IMR-90 (cell line): ENCODE measurements at regions not wholly inside any gene's neighbourhood (a gene's known extent, or its start where the extent isn't known, plus 50 kb on each side); places are given as distances from the start of the nearest gene placed in this dataset.

Source experiments
- ATAC-seq: fragments of 200-7000 bp; cut with Tn5 transposase; 2 replicates; pipeline ENCODE4 v1.9.1; 2020; ENCODE audit warnings: low read depth, mild to moderate bottlenecking, moderate library complexity
- BruUV-seq: library from RNA; stranded (reverse); fragments of 400-500 nt; replicated peaks from 2 replicates; lab custom pipeline; 2021; lab: Mats Ljungman, UMichigan
- CTCF ChIA-PET: fragments of 300-600 bp; formaldehyde crosslinking; extraction: SDS; loops from one replicate; lab custom pipeline; 2021; ENCODE audit warnings: antibody characterized with exemption; lab: Yijun Ruan, JAX
- POLR2A ChIA-PET: fragments of 300-600 bp; sonication (Branson Sonifier 250); formaldehyde crosslinking; loops from one replicate; lab custom pipeline; 2022; ENCODE audit warnings: antibody characterized with exemption; ENCODE audit not compliant: unreplicated experiment; lab: Charles Lee
- DNase-seq: peaks from one replicate; pipeline ENCODE4 v3.0.0; 2013
- H2AFZ ChIP-seq: replicated peaks from 2 replicates; pipeline ENCODE3; 2013; ENCODE audit warnings: low read length, mild to moderate bottlenecking; ENCODE audit not compliant: poor library complexity
- H2AK5ac ChIP-seq: 2 replicates; pipeline ENCODE4 v1.6.1; 2013; ENCODE audit warnings: low read depth, low read length, inconsistent platforms
- H2AK9ac ChIP-seq: replicated peaks from 2 replicates; pipeline ENCODE3; 2013; ENCODE audit warnings: mild to moderate bottlenecking, low read depth, low read length, moderate library complexity; ENCODE audit not compliant: poor library complexity
- H2BK120ac ChIP-seq: 2 replicates; pipeline ENCODE4 v1.6.1; 2013; ENCODE audit warnings: low read depth, low read length, inconsistent platforms
- H2BK15ac ChIP-seq: 3 replicates; pipeline ENCODE4 v1.6.1; 2013; ENCODE audit warnings: low read depth, low read length, inconsistent platforms
- H2BK20ac ChIP-seq: 2 replicates; pipeline ENCODE4 v1.6.1; 2013; ENCODE audit warnings: low read depth, mild to moderate bottlenecking, inconsistent platforms, low read length, moderate library complexity
- H2BK5ac ChIP-seq: 2 replicates; pipeline ENCODE4 v1.6.1; 2013; ENCODE audit warnings: mild to moderate bottlenecking, low read depth, low read length, inconsistent platforms; ENCODE audit not compliant: poor library complexity, severe bottlenecking
- H3K14ac ChIP-seq: replicated peaks from 2 replicates; pipeline ENCODE4 v1.6.1; 2013; ENCODE audit warnings: low read depth, low read length, inconsistent platforms
- H3K18ac ChIP-seq: 2 replicates; pipeline ENCODE4 v1.6.1; 2013; ENCODE audit warnings: low read depth, low read length, control low read depth
- H3K23ac ChIP-seq: 2 replicates; pipeline ENCODE4 v1.6.1; 2013; ENCODE audit warnings: low read depth, low read length, inconsistent platforms
- H3K27ac ChIP-seq: 2 replicates; pipeline ENCODE4 v1.5.1; 2013; ENCODE audit warnings: mild to moderate bottlenecking, control low read depth, low read length; ENCODE audit not compliant: insufficient read depth
- H3K27me3 ChIP-seq: 2 replicates; pipeline ENCODE4 v1.6.1; 2013; ENCODE audit warnings: low read length; ENCODE audit not compliant: control insufficient read depth, insufficient read depth
- H3K36me3 ChIP-seq: 2 replicates; pipeline ENCODE4 v1.6.1; 2013; ENCODE audit warnings: low read length, mixed read lengths; ENCODE audit not compliant: control insufficient read depth, insufficient read depth
- H3K4ac ChIP-seq: 2 replicates; pipeline ENCODE4 v1.6.1; 2013; ENCODE audit warnings: low read depth, low read length, inconsistent platforms
- H3K4me1 ChIP-seq: 2 replicates; pipeline ENCODE4 v1.6.1; 2013; ENCODE audit warnings: low read length, mixed read lengths; ENCODE audit not compliant: control insufficient read depth, insufficient read depth
- H3K4me2 ChIP-seq: 2 replicates; pipeline ENCODE4 v1.6.1; 2013; ENCODE audit warnings: low read depth, mild to moderate bottlenecking, control low read depth, low read length, moderate library complexity
- H3K4me3 ChIP-seq: 2 replicates; pipeline ENCODE4 v1.5.1; 2013; ENCODE audit warnings: low read depth, mild to moderate bottlenecking, control low read depth, low read length, moderate library complexity; ENCODE audit not compliant: insufficient read depth
- H3K56ac ChIP-seq: 2 replicates; pipeline ENCODE4 v1.6.1; 2013; ENCODE audit warnings: low read length, inconsistent platforms; ENCODE audit not compliant: insufficient read depth; ENCODE audit errors: extremely low read depth
- H3K79me1 ChIP-seq, 2 experiments: 2 replicates each; pipeline ENCODE4 v1.6.1; 2013; ENCODE audit warnings: low read length in 2 of 2, inconsistent platforms in 1 of 2, low read depth in 1 of 2
- H3K9ac ChIP-seq: 2 replicates; pipeline ENCODE4 v1.6.1; 2013; ENCODE audit warnings: low read depth, low read length, control low read depth
- H3K9me1 ChIP-seq: 2 replicates; pipeline ENCODE4 v1.6.1; 2013; ENCODE audit warnings: low read length, inconsistent platforms; ENCODE audit not compliant: insufficient read depth
- H3K9me3 ChIP-seq: 2 replicates; pipeline ENCODE4 v1.6.1; 2013; ENCODE audit warnings: low read length; ENCODE audit not compliant: control insufficient read depth, insufficient read depth
- H4K20me1 ChIP-seq: 2 replicates; pipeline ENCODE4 v1.6.1; 2013; ENCODE audit warnings: low read length, inconsistent platforms; ENCODE audit not compliant: insufficient read depth
- H4K5ac ChIP-seq: 2 replicates; pipeline ENCODE4 v1.6.1; 2013; ENCODE audit warnings: mild to moderate bottlenecking, low read depth, low read length, control low read depth
- H4K8ac ChIP-seq, 2 experiments: 2 replicates each; pipeline ENCODE4 v1.6.1; 2013; ENCODE audit warnings: low read depth in 2 of 2, low read length in 2 of 2, control low read depth in 1 of 2, inconsistent platforms in 1 of 2
- H4K91ac ChIP-seq: 2 replicates; pipeline ENCODE4 v1.6.1; 2013; ENCODE audit warnings: low read depth, low read length, inconsistent platforms; ENCODE audit not compliant: insufficient read depth
- MAFK ChIP-seq: IDR thresholded peaks from 2 replicates; pipeline ENCODE4 v1.6.1; 2012; ENCODE audit warnings: low read depth, low read length, improper control_type of control experiment
- MXI1 ChIP-seq: IDR thresholded peaks from 2 replicates; pipeline ENCODE4 v1.6.1; 2012; ENCODE audit warnings: low read depth, mild to moderate bottlenecking, low read length, moderate library complexity, borderline replicate concordance
- NFE2L2 ChIP-seq: fragments of 150-350 bp; IDR thresholded peaks from 2 replicates; pipeline ENCODE4 v1.6.1; 2016; ENCODE audit warnings: low read depth, mild to moderate bottlenecking, low read length
- POLR2A ChIP-seq: IDR thresholded peaks from 2 replicates; pipeline ENCODE4 v1.6.1; 2012; ENCODE audit warnings: mild to moderate bottlenecking, low read depth, low read length
- WGBS, 2 experiments: methylation state at CpG; one replicate each; pipeline versions ENCODE4 v1.1.5 to v1.1.7; 2013; ENCODE audit warnings: missing lambda C conversion rate in 2 of 2; ENCODE audit not compliant: insufficient read length in 1 of 2; ENCODE audit errors: extremely low coverage in 2 of 2; 5-methylcytosine and 5-hydroxymethylcytosine counted together
- dilution Hi-C: fragments of 300-500 bp; cut with HindIII; formaldehyde crosslinking; loops from one replicate; pipeline ENCODE4 v1.14.3; 2018; ENCODE audit warnings: low sequenced_read_pairs; ENCODE audit not compliant: unreplicated experiment
- in situ Hi-C: fragments of 300-500 bp; cut with MboI; formaldehyde crosslinking; loops from 3 replicates; pipeline ENCODE4 v1.14.3; 2019; ENCODE audit warnings: low sequenced_read_pairs, inconsistent platforms, mixed read lengths
- intact Hi-C: fragments of 100-400 bp; cut with micrococcal nuclease; formaldehyde crosslinking; loops from 2 replicates; pipeline ENCODE4 v1.10.0; 2022
- TF ChIP-seq, protein P1 (sequence below): fragments of 150-350 bp; IDR thresholded peaks from 2 replicates; pipeline ENCODE4 v1.6.1; 2017; ENCODE audit warnings: mild to moderate bottlenecking, antibody characterized with exemption, low read length, low read depth
- TF ChIP-seq, protein P2 (sequence below): fragments of 150-350 bp; IDR thresholded peaks from 2 replicates; pipeline ENCODE4 v1.6.1; 2016; ENCODE audit warnings: low read depth, mild to moderate bottlenecking, low read length, moderate library complexity, borderline replicate concordance

DNA sequence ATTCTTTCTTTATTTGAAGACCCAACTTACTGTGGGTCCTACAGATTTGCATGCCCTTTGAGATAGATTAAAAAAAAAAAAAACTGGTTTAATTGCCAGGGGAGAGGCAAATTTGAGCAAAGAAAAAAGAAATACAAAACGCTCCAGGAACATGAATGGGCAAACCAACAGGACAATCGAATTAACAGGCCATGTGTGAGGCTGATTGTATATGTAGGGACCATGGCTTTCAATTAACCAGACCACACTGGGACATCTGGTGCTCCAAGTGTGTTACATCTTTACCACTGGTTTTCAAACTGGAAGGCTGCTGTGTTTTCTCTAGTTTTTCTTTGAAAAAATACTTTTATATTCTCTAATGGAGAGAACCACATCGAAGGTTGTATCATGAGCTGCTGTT, 612.1 kb upstream of the SEMA6A start:
- no peaks in the 10 kb centered on the region for H3K9me1 ChIP-seq
- no peaks in the 10 kb centered on the region for H3K79me1 ChIP-seq
- dilution Hi-C loops: no loop called here
- no peak overlapping the region for H4K91ac ChIP-seq
- no peak overlapping the region for H2BK15ac ChIP-seq
- no peak overlapping the region for H3K23ac ChIP-seq
- no peak overlapping the region for H4K8ac ChIP-seq
- H3K4me2 ChIP-seq: no peak overlapping the region
- ChIA-PET CTCF (no interaction called here), POLR2A (no interaction called here)
- BruUV-seq: no TSS peak
- H2BK5ac ChIP-seq: no peak overlapping the region
- H4K20me1 ChIP-seq: no peaks in the 10 kb centered on the region
- no peak overlapping the region for H3K14ac ChIP-seq
- in situ Hi-C loops: no loop called here
- H2BK20ac ChIP-seq: no peak overlapping the region
- no peak overlapping the region for H4K5ac ChIP-seq
- intact Hi-C loops: no loop called here
- no peak overlapping the region for H3K18ac ChIP-seq
- WGBS, 2 experiments: no CpG with 5 or more reads among the region's 3 CpGs
- H3K9ac ChIP-seq: no peak overlapping the region
- TF ChIP-seq, protein P1, sequence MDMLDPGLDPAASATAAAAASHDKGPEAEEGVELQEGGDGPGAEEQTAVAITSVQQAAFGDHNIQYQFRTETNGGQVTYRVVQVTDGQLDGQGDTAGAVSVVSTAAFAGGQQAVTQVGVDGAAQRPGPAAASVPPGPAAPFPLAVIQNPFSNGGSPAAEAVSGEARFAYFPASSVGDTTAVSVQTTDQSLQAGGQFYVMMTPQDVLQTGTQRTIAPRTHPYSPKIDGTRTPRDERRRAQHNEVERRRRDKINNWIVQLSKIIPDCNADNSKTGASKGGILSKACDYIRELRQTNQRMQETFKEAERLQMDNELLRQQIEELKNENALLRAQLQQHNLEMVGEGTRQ: no peak
- TF ChIP-seq NFE2L2 (no peak), POLR2A (no peak), MXI1 (no peak), MAFK (no peak)
- TF ChIP-seq, protein P2, sequence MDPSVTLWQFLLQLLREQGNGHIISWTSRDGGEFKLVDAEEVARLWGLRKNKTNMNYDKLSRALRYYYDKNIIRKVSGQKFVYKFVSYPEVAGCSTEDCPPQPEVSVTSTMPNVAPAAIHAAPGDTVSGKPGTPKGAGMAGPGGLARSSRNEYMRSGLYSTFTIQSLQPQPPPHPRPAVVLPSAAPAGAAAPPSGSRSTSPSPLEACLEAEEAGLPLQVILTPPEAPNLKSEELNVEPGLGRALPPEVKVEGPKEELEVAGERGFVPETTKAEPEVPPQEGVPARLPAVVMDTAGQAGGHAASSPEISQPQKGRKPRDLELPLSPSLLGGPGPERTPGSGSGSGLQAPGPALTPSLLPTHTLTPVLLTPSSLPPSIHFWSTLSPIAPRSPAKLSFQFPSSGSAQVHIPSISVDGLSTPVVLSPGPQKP: no peak
- DNase-seq (no peak), ATAC-seq (no peak)
- H2BK120ac ChIP-seq: no peak overlapping the region
- no peak overlapping the region for H2AK5ac ChIP-seq
- H2AFZ ChIP-seq: no peak overlapping the region
- peaks cover 9% of the 10 kb centered on the region for H3K9me3 ChIP-seq
- no peak overlapping the region for H2AK9ac ChIP-seq
- no peak overlapping the region for H3K4me3 ChIP-seq
- no peak overlapping the region for H3K56ac ChIP-seq
- H3K27me3 ChIP-seq: no peaks in the 10 kb centered on the region
- no peaks in the 10 kb centered on the region for H3K36me3 ChIP-seq
- no peak overlapping the region for H3K4ac ChIP-seq
- H3K27ac ChIP-seq: no peak overlapping the region
- no peaks in the 10 kb centered on the region for H3K4me1 ChIP-seq
